ENCODE measurements at regions not wholly inside any gene's neighbourhood (a gene's known extent, or its start where the extent isn't known, plus 50 kb on each side); places are given as distances from the start of the nearest gene placed in this dataset.

DNA sequence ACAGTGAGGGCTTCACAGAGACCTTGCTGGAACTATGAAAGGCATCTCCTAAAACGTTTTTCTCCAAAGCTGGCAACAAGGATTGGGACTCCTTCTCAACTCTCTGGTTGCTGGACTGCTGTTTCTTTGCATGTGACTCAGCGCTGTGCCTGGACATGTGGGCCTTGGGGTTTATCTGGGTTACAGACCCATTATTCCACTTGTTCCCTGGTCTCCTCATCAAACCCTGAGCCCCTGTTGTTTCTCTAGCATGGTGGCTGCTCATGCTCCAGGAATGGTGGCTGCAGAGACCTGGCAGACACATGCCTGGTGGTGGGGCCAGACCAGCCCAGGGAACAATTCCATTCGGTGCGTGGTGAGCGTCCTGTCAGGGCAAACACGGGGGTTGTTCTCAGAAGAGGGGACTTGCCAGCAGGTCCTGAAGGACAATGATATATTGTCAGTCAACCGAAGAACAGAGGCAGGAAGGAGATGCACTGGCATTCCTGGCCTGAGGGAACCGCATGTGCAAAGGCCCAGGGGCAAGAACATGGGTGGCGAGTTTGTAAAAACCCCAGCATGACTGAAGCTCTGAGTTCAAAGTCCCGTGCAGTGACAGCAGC, 320.1 kb upstream of the RTL1 start:
- TF ChIP-seq POLR2A (IDR thresholded peaks at IDR 0.05; ENCODE audit: low read length), result no peak
- TF ChIP-seq GATA1 (IDR thresholded peaks at IDR 0.05; ENCODE audit: low read depth, low read length), result no peak
